ENCODE measurements at regions not wholly inside any gene's neighbourhood (a gene's known extent, or its start where the extent isn't known, plus 50 kb on each side); places are given as distances from the start of the nearest gene placed in this dataset.
A peak's percentile ranks its signal among the peaks of the same experiment; 100 is the strongest.

- POLR2A ChIA-PET (ENCODE audit: partially characterized antibody), result no interaction called here
- H4K5ac ChIP-seq (ENCODE audit: insufficient read length, low read depth, low read length), result no peak overlapping the region
- CTCF ChIA-PET (ENCODE audit: partially characterized antibody), result interaction anchor here (0.7 to 1.9 kb wide), 5 partner anchors 8 to 174 kb away, joined by 3 to 5 read pairs (median 3); no protein-coding TSS in a partner anchor
- H2BK120ac ChIP-seq (replicated peaks; ENCODE audit: low read depth, low read length), result no peak overlapping the region
- H3K23ac ChIP-seq (ENCODE audit: insufficient read length), result no peak overlapping the region
- no peak overlapping the region for H4K91ac ChIP-seq (replicated peaks; ENCODE audit: insufficient read length, low read length)
- no peaks in the 10 kb centered on the region for H3K36me3 ChIP-seq (ENCODE audit: control insufficient read depth in 2 of 4, insufficient read depth in 4 of 4, low read length in 3 of 4)
- peak overlapping the region; percentile 32; the same call in 1 of the 2 replicates for H2AFZ ChIP-seq (ENCODE audit: low read length)
- no peak overlapping the region for H3K4me3 ChIP-seq (ENCODE audit: extremely low read depth in 1 of 4, insufficient read depth in 2 of 4, low read depth in 3 of 4, low read length in 4 of 4)
- peak overlapping the region; percentile 10; the same call in 1 of the 2 replicates for H2BK15ac ChIP-seq (ENCODE audit: low read length)
- H3K18ac ChIP-seq (ENCODE audit: extremely low read depth, low read length), result no peak overlapping the region
- H4K20me1 ChIP-seq (replicated peaks in 1 of 2; ENCODE audit: control insufficient read depth in 1 of 2, insufficient read depth in 2 of 2, low read length in 2 of 2), result no peaks in the 10 kb centered on the region
- H3K4me2 ChIP-seq (ENCODE audit: insufficient read depth in 1 of 2, low read depth in 2 of 2, low read length in 2 of 2), result no peak overlapping the region
- H3K9me3 ChIP-seq (ENCODE audit: insufficient read depth in 2 of 2, low read depth in 1 of 2, low read length in 1 of 2), result no peaks in the 10 kb centered on the region
- no peak overlapping the region for H3K27ac ChIP-seq (ENCODE audit: low read depth, low read length)
- no peaks in the 10 kb centered on the region for H3K23me2 ChIP-seq (ENCODE audit: low read depth, low read length)
- no peak overlapping the region for H2AK5ac ChIP-seq (ENCODE audit: low read depth, low read length)
- no peak overlapping the region for H2BK5ac ChIP-seq (ENCODE audit: low read depth, low read length)
- H2BK12ac ChIP-seq (ENCODE audit: low read depth, low read length), result no peak overlapping the region
- H3K4me1 ChIP-seq (replicated peaks in 1 of 4; ENCODE audit: control insufficient read depth in 3 of 4, insufficient read depth in 4 of 4, low read length in 3 of 4), result no peaks in the 10 kb centered on the region
- no peak overlapping the region for H3K56ac ChIP-seq (replicated peaks; ENCODE audit: insufficient read length, low read depth, low read length)
- DNase-seq (ENCODE audit: low read depth in 1 of 2, low spot score in 2 of 2) (no peak), FAIRE-seq (no peak)
- no peaks in the 10 kb centered on the region for H3K79me1 ChIP-seq (ENCODE audit: low read depth, low read length)
- H3K9ac ChIP-seq (replicated peaks in 1 of 4; ENCODE audit: extremely low read depth in 1 of 4, low read depth in 3 of 4, low read length in 3 of 4), result no peak overlapping the region
- no peak for TF ChIP-seq SIRT6 (IDR thresholded peaks at IDR 0.05; ENCODE audit: low read length)
- no peak for TF ChIP-seq FOSL1 (IDR thresholded peaks at IDR 0.05; ENCODE audit: insufficient read depth, low read depth, low read length)
- no peak for TF ChIP-seq SAP30 (IDR thresholded peaks at IDR 0.05; ENCODE audit: insufficient read depth, insufficient replicate concordance, low read length)
- no peak for TF ChIP-seq JUN (IDR thresholded peaks at IDR 0.05; ENCODE audit: low read depth, low read length)
- H4K8ac ChIP-seq (ENCODE audit: extremely low read depth, insufficient read depth, low read length), result peak overlapping the region; percentile 18; the same call in 1 of the 2 replicates
- no peaks in the 10 kb centered on the region for H3K27me3 ChIP-seq (replicated peaks in 1 of 4; ENCODE audit: control insufficient read depth in 3 of 4, extremely low read depth in 1 of 4, insufficient read depth in 3 of 4, low read length in 3 of 4)
- no peak overlapping the region for H3K14ac ChIP-seq (ENCODE audit: insufficient read length)
- no peak overlapping the region for H2BK20ac ChIP-seq (ENCODE audit: low read length)
- no peaks in the 10 kb centered on the region for H3K79me2 ChIP-seq (ENCODE audit: control insufficient read depth in 1 of 2, insufficient read depth in 2 of 2, low read length in 2 of 2)
- no peak overlapping the region for H3K4ac ChIP-seq (replicated peaks; ENCODE audit: insufficient read length, low read depth, low read length)
- 97% methylated on average over 24 of the region's 26 CpGs; no CpG with 5 or more reads in 1 of the 2 experiments for WGBS, 2 experiments (ENCODE audit: extremely low coverage in 1 of 2, insufficient coverage in 1 of 2, insufficient read length in 1 of 2, insufficient replicate concordance in 2 of 2, low coverage in 1 of 2, low lambda C conversion rate in 2 of 2, missing lambda C conversion rate in 1 of 2)
These were observed 50.2 kb upstream of the SMIM36 start for GRCh38 chr17:55561316-55561972.

Data from H1 (cell line).